NT2/D1 (cell line): ENCODE measurements at regions not wholly inside any gene's neighbourhood (a gene's known extent, or its start where the extent isn't known, plus 50 kb on each side); places are given as distances from the start of the nearest gene placed in this dataset.

Source experiments
- YY1 ChIP-seq: IDR thresholded peaks from 2 replicates; pipeline ENCODE4 v1.6.1; 2011; ENCODE audit not compliant: insufficient read length, insufficient read depth
- ZNF274 ChIP-seq: IDR thresholded peaks from 2 replicates; pipeline ENCODE4 v1.6.1; 2011; ENCODE audit warnings: mild to moderate bottlenecking, low read depth, low read length

DNA sequence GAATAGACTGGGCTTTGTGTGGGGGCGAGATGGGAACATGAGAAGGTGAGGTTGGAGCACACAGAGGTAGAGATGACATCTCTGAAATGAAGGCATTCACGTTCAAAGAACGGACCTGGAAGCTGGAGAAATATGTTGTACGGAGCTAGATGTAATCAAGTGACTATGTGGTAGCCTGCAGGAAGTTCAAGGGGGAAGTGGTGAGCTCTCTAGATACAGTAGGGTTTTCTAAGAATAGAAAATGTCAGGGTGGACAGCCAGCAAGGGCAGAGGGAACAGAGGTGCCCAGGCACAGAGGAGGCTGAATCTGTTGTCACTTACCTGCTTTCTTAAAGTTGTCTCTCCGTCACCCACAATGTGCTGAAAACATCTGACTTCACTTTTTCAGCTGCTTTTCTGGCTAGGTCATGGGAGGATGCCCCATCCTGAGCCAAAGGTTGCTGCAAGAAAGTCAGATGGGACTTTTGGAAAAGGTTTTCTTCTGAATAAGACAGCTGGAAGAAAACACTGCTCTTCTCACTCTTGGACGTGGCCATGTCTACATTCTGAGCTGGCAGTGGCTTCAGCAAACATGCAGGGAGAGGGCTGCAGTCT, 171.5 kb upstream of the B3GAT1 start:
- TF ChIP-seq ZNF274 (no peak), YY1 (no peak)
